Stimulated activated naive CD8-positive, alpha-beta T cell treated with anti-CD3 and anti-CD28 coated beads, Interleukin-15, amount 100 ng/mL, for 72 hours (primary cell): ENCODE measurements at regions not wholly inside any gene's neighbourhood (a gene's known extent, or its start where the extent isn't known, plus 50 kb on each side); places are given as distances from the start of the nearest gene placed in this dataset.
A peak's percentile ranks its signal among the peaks of the same experiment; 100 is the strongest.

Source experiments
- ATAC-seq: fragments of 150-1000 bp; cut with Tn5 transposase; 2 replicates; pipeline ENCODE4 v1.10.0; 2021; ENCODE audit warnings: mild to moderate bottlenecking, moderate library complexity
- DNase-seq, 2 donors: peaks; one replicate each; pipeline ENCODE4 v3.0.0; 2021 to 2022
- H3K27ac Mint-ChIP-seq, 2 donors: one replicate each; pipeline ENCODE4 v1.8.0; 2022; ENCODE audit warnings: mild to moderate bottlenecking in 2 of 2, mixed read lengths in 2 of 2, moderate library complexity in 2 of 2
- H3K27me3 Mint-ChIP-seq: one replicate; pipeline ENCODE4 v1.8.0; 2022; ENCODE audit warnings: mixed read lengths
- H3K4me1 Mint-ChIP-seq: one replicate; pipeline ENCODE4 v1.8.0; 2022; ENCODE audit warnings: mild to moderate bottlenecking, mixed read lengths
- H3K4me3 Mint-ChIP-seq, 2 donors: one replicate each; pipeline ENCODE4 v1.8.0; 2022; ENCODE audit warnings: mild to moderate bottlenecking in 2 of 2, mixed read lengths in 2 of 2, moderate library complexity in 1 of 2
- H3K9me3 Mint-ChIP-seq, 2 donors: one replicate each; pipeline ENCODE4 v1.8.0; 2022; ENCODE audit warnings: mixed read lengths in 2 of 2

GRCh38 chr10:124229201-124229988, 136.0 kb upstream of the CHST15 start:
- Mint-ChIP-seq H3K4me3 (peak overlapping the region in 1 of 2 donors; percentile 27), H3K27ac (peak overlapping the region in 1 of 2 donors; percentile 81), H3K27me3 (no peaks in the 10 kb centered on the region), H3K9me3 (peaks cover 35 to 51% of the 10 kb centered on the region in 2 donors), H3K4me1 (peaks cover 22% of the 10 kb centered on the region)
- ATAC-seq, result no peak
- no peak for DNase-seq

- DNase-seq, result no peak
- no peak overlapping the region for H3K4me3 Mint-ChIP-seq
- peak overlapping the region in 1 of 2 donors; percentile 97 for H3K27ac Mint-ChIP-seq
- peaks cover 22% of the 10 kb centered on the region for H3K4me1 Mint-ChIP-seq
- peaks cover 3% of the 10 kb centered on the region for H3K27me3 Mint-ChIP-seq
- ATAC-seq, result no peak
- peaks cover 35 to 51% of the 10 kb centered on the region in 2 donors for H3K9me3 Mint-ChIP-seq
These were observed 135.1 kb upstream of the CHST15 start for GRCh38 chr10:124228471-124228870.

GRCh38 chr10:124227988-124228387, 134.6 kb upstream of the CHST15 start:
- peaks cover 35 to 51% of the 10 kb centered on the region in 2 donors for H3K9me3 Mint-ChIP-seq

GRCh38 chr10:124227055-124227975, 133.9 kb upstream of the CHST15 start:
- peaks cover 22% of the 10 kb centered on the region for H3K4me1 Mint-ChIP-seq
- H3K9me3 Mint-ChIP-seq, result peaks cover 35 to 51% of the 10 kb centered on the region in 2 donors
- peaks cover 13% of the 10 kb centered on the region for H3K27me3 Mint-ChIP-seq
- ATAC-seq (no peak), DNase-seq (no peak)
- peak overlapping the region in 1 of 2 donors; percentile 97 for H3K27ac Mint-ChIP-seq
- peak overlapping the region in 1 of 2 donors; percentile 30 for H3K4me3 Mint-ChIP-seq

More at GRCh38 chr10:124227988-124228387, 134.6 kb upstream of the CHST15 start:
- DNase-seq (no peak), ATAC-seq (no peak)
- peak overlapping the region in 1 of 2 donors; percentile 16 for H3K4me3 Mint-ChIP-seq
- H3K27ac Mint-ChIP-seq, result peak overlapping the region in 1 of 2 donors; percentile 97
- peaks cover 8% of the 10 kb centered on the region for H3K27me3 Mint-ChIP-seq
- H3K4me1 Mint-ChIP-seq, result peaks cover 22% of the 10 kb centered on the region

- H3K4me1 Mint-ChIP-seq, result peaks cover 27% of the 10 kb centered on the region
These were observed 133.1 kb upstream of the CHST15 start for GRCh38 chr10:124226271-124227054.

GRCh38 chr10:124225467-124226270, 132.3 kb upstream of the CHST15 start:
- H3K4me1 Mint-ChIP-seq, result peaks cover 27% of the 10 kb centered on the region
- peaks cover 30 to 45% of the 10 kb centered on the region in 2 donors for H3K9me3 Mint-ChIP-seq
- DNase-seq (peak; percentile 69 to 72), ATAC-seq (peak; percentile 79)
- peak overlapping the region in 1 of 2 donors; percentile 72 for H3K4me3 Mint-ChIP-seq
- H3K27me3 Mint-ChIP-seq, result peaks cover 25% of the 10 kb centered on the region
- H3K27ac Mint-ChIP-seq, result peak overlapping the region; percentile 55 to 97

More at GRCh38 chr10:124226271-124227054, 133.1 kb upstream of the CHST15 start:
- Mint-ChIP-seq H3K27me3 (peaks cover 21% of the 10 kb centered on the region), H3K27ac (peak overlapping the region in 1 of 2 donors; percentile 97), H3K9me3 (peaks cover 35 to 51% of the 10 kb centered on the region in 2 donors), H3K4me3 (peak overlapping the region in 1 of 2 donors; percentile 72)
- ATAC-seq (no peak), DNase-seq (peak in 1 of 2 donors; percentile 10)

- H3K27me3 Mint-ChIP-seq, result peaks cover 31% of the 10 kb centered on the region
- no peak overlapping the region for H3K4me3 Mint-ChIP-seq
- DNase-seq (no peak), ATAC-seq (peak; percentile 3)
- no peak overlapping the region for H3K27ac Mint-ChIP-seq
- H3K9me3 Mint-ChIP-seq, result peaks cover 28 to 39% of the 10 kb centered on the region in 2 donors
- H3K4me1 Mint-ChIP-seq, result peaks cover 32% of the 10 kb centered on the region
These were observed 131.7 kb upstream of the CHST15 start for GRCh38 chr10:124225029-124225466.

- DNase-seq (peak in 1 of 2 donors; percentile 42), ATAC-seq (peak; percentile 24)
- Mint-ChIP-seq H3K27me3 (peaks cover 37% of the 10 kb centered on the region), H3K4me1 (peaks cover 32% of the 10 kb centered on the region), H3K4me3 (no peak overlapping the region), H3K9me3 (peaks cover 24 to 33% of the 10 kb centered on the region in 2 donors), H3K27ac (no peak overlapping the region)
These were observed 131.1 kb upstream of the CHST15 start for GRCh38 chr10:124224331-124225028.

- peak in 1 of 2 donors; percentile 7 for DNase-seq
- no peak overlapping the region for H3K4me3 Mint-ChIP-seq
- H3K27ac Mint-ChIP-seq, result no peak overlapping the region
- peaks cover 32% of the 10 kb centered on the region for H3K4me1 Mint-ChIP-seq
- peaks cover 37% of the 10 kb centered on the region for H3K27me3 Mint-ChIP-seq
- ATAC-seq, result no peak
- peaks cover 23 to 27% of the 10 kb centered on the region in 2 donors for H3K9me3 Mint-ChIP-seq
These were observed 130.3 kb upstream of the CHST15 start for GRCh38 chr10:124223711-124224085.

GRCh38 chr10:124222988-124223710, 129.8 kb upstream of the CHST15 start:
- no peak for ATAC-seq
- Mint-ChIP-seq H3K27me3 (peaks cover 37% of the 10 kb centered on the region), H3K9me3 (peaks cover 22 to 26% of the 10 kb centered on the region in 2 donors), H3K27ac (no peak overlapping the region), H3K4me1 (peaks cover 32% of the 10 kb centered on the region), H3K4me3 (no peak overlapping the region)
- peak in 1 of 2 donors; percentile 5 for DNase-seq

GRCh38 chr10:124222318-124222987, 129.1 kb upstream of the CHST15 start:
- Mint-ChIP-seq H3K27me3 (peaks cover 40% of the 10 kb centered on the region), H3K27ac (no peak overlapping the region), H3K4me1 (peaks cover 32% of the 10 kb centered on the region), H3K4me3 (peak overlapping the region in 1 of 2 donors; percentile 56), H3K9me3 (peaks cover 15 to 19% of the 10 kb centered on the region in 2 donors)
- no peak for DNase-seq
- no peak for ATAC-seq

GRCh38 chr10:124221356-124222317, 128.2 kb upstream of the CHST15 start:
- Mint-ChIP-seq H3K4me1 (peaks cover 32% of the 10 kb centered on the region), H3K27me3 (peaks cover 49% of the 10 kb centered on the region), H3K9me3 (peaks cover 6 to 11% of the 10 kb centered on the region in 2 donors), H3K4me3 (peak overlapping the region in 1 of 2 donors; percentile 56), H3K27ac (no peak overlapping the region)
- no peak for ATAC-seq
- no peak for DNase-seq
